Naive thymus-derived CD4-positive, alpha-beta T cell (primary cell): ENCODE measurements at regions not wholly inside any gene's neighbourhood (a gene's known extent, or its start where the extent isn't known, plus 50 kb on each side); places are given as distances from the start of the nearest gene placed in this dataset.
A peak's percentile ranks its signal among the peaks of the same experiment; 100 is the strongest.

Source experiments
- ATAC-seq: fragments of 150-1000 bp; cut with Tn5 transposase; 2 replicates; pipeline ENCODE4 v1.10.0; 2021; ENCODE audit warnings: mild to moderate bottlenecking, moderate library complexity
- CTCF ChIA-PET: fragments of 350-600 bp; sonication (Branson Sonifier 250); formaldehyde crosslinking; loops from one replicate; lab custom pipeline; 2021; ENCODE audit warnings: antibody characterized with exemption; lab: Charles Lee
- POLR2A ChIA-PET: fragments of 350-600 bp; sonication (Branson Sonifier 250); formaldehyde crosslinking; loops from one replicate; lab custom pipeline; 2021; ENCODE audit warnings: antibody characterized with exemption, inconsistent platforms; lab: Charles Lee
- DNase-seq, 9 donors: peaks; one replicate each; pipeline versions ENCODE4 v3.0.0 to v3.0.0-alpha.2; 2020 to 2022; ENCODE audit warnings: mixed read lengths in 1 of 9
- H3K27ac ChIP-seq: one replicate; pipeline ENCODE4 v1.7.0; 2013; ENCODE audit warnings: mild to moderate bottlenecking, low read depth, low read length, moderate library complexity
- H3K27me3 ChIP-seq, 2 donors: one replicate each; pipeline ENCODE4 v1.7.0; 2013; ENCODE audit warnings: low read length in 2 of 2, mild to moderate bottlenecking in 2 of 2, moderate library complexity in 2 of 2; ENCODE audit not compliant: control insufficient read depth in 2 of 2, insufficient read depth in 2 of 2
- H3K36me3 ChIP-seq, 3 experiments: 1 replicate in 2 of 3; 2 replicates in 1 of 3; pipeline ENCODE4 v1.7.0; 2013; ENCODE audit warnings: low read length in 3 of 3, mild to moderate bottlenecking in 3 of 3, moderate library complexity in 1 of 3; ENCODE audit not compliant: insufficient read depth in 3 of 3, control insufficient read depth in 2 of 3
- H3K4me1 ChIP-seq, 2 donors: one replicate each; pipeline ENCODE4 v1.7.0; 2013; ENCODE audit warnings: low read length in 2 of 2, mild to moderate bottlenecking in 2 of 2, moderate library complexity in 1 of 2; ENCODE audit not compliant: control insufficient read depth in 2 of 2, insufficient read depth in 2 of 2
- H3K4me3 ChIP-seq: 2 replicates; pipeline ENCODE4 v1.7.0; 2013; ENCODE audit warnings: mild to moderate bottlenecking, low read length
- H3K9me3 ChIP-seq, 3 experiments: 1 replicate in 2 of 3; 2 replicates in 1 of 3; pipeline ENCODE4 v1.7.0; 2013; ENCODE audit warnings: low read length in 3 of 3; ENCODE audit not compliant: control insufficient read depth in 2 of 3
- H3K27ac Mint-ChIP-seq, 9 donors: one replicate each; pipeline ENCODE4 v1.8.0; 2020 to 2022; ENCODE audit warnings: mixed read lengths in 9 of 9, mild to moderate bottlenecking in 8 of 9, moderate library complexity in 5 of 9, inconsistent platforms in 2 of 9
- H3K27me3 Mint-ChIP-seq, 5 donors: one replicate each; pipeline ENCODE4 v1.8.0; 2021 to 2022; ENCODE audit warnings: mixed read lengths in 5 of 5, mild to moderate bottlenecking in 1 of 5
- H3K36me3 Mint-ChIP-seq, 5 donors: one replicate each; pipeline ENCODE4 v1.8.0; 2020 to 2022; ENCODE audit warnings: mixed read lengths in 5 of 5, mild to moderate bottlenecking in 3 of 5, inconsistent platforms in 1 of 5
- H3K4me1 Mint-ChIP-seq, 7 donors: one replicate each; pipeline ENCODE4 v1.8.0; 2020 to 2022; ENCODE audit warnings: mixed read lengths in 7 of 7, mild to moderate bottlenecking in 3 of 7, inconsistent platforms in 1 of 7
- H3K4me3 Mint-ChIP-seq, 10 donors: one replicate each; pipeline ENCODE4 v1.8.0; 2020 to 2022; ENCODE audit warnings: mild to moderate bottlenecking in 10 of 10, mixed read lengths in 10 of 10, moderate library complexity in 6 of 10, inconsistent platforms in 2 of 10
- H3K9me3 Mint-ChIP-seq, 11 donors: one replicate each; pipeline ENCODE4 v1.8.0; 2020 to 2022; ENCODE audit warnings: mixed read lengths in 11 of 11, mild to moderate bottlenecking in 4 of 11, inconsistent platforms in 1 of 11, moderate library complexity in 1 of 11
- intact Hi-C, 2 donors: fragments of 100-400 bp; cut with micrococcal nuclease; formaldehyde crosslinking; loops; one replicate each; pipeline ENCODE4 v1.15.1; 2023

DNA sequence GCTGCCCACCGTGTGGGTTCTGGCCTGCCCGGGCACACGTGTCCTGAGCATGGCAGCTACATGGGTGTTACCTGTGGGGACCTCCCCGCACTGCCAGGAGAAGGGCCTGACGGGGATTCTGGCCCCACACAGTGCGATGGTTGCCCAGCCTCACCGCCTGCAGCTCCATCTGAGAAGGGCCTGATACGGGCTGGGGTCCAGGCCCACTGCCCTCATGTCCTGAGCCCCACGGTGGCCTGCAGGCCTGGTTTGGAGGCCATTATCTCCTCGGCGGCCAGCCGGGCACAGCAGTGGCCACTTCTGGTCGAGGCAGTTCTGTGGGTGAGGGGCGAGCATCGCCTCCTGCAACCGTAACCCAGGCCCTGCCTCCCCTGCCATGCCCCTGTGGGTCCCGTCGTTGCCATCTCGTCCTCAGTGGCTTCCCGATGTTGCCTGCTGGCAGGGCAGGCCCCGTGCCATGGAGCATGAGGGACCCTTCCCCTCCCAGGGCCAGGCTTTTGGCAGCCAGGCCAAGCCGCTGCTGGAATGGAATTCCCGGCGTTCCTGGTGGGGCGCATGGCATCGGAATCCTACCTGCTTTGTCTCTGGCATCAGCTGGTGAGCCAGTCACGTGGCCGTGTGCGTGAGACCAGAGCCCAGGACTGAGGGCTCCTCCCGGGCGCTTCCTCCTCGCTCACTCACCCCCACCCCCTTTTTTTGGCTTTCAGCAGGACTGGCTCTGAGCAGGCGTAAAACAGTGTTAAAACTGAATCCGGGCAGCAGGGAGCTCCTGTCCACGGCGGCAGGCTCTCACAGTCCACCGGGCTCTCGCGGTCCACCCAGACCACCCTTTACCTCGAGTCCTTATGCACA, 71.9 kb upstream of the PPARA start:
- Mint-ChIP-seq H3K9me3 (no peaks in the 10 kb centered on the region), H3K4me3 (no peak overlapping the region), H3K27me3 (no peaks in the 10 kb centered on the region), H3K4me1 (peaks cover 18 to 71% (median 47%) of the 10 kb centered on the region in 7 donors), H3K36me3 (peaks cover 0 to 2% (median 0%) of the 10 kb centered on the region in 5 donors), H3K27ac (no peak overlapping the region)
- ChIA-PET POLR2A (no interaction called here), CTCF (interaction anchor here (0.7 to 1.2 kb wide), 2 partner anchors 28 to 36 kb away, joined by 3 read pairs; no protein-coding TSS in a partner anchor)
- Histone ChIP-seq H3K27me3 (no peaks in the 10 kb centered on the region), H3K4me1 (peaks cover 0 to 14% of the 10 kb centered on the region in 2 donors), H3K36me3 (peaks cover 0 to 6% (median 0%) of the 10 kb centered on the region in 3 experiments), H3K4me3 (no peak overlapping the region), H3K27ac (no peak overlapping the region), H3K9me3 (no peaks in the 10 kb centered on the region)
- intact Hi-C loops = no loop called here
- ATAC-seq (no peak), DNase-seq (no peak)

DNA sequence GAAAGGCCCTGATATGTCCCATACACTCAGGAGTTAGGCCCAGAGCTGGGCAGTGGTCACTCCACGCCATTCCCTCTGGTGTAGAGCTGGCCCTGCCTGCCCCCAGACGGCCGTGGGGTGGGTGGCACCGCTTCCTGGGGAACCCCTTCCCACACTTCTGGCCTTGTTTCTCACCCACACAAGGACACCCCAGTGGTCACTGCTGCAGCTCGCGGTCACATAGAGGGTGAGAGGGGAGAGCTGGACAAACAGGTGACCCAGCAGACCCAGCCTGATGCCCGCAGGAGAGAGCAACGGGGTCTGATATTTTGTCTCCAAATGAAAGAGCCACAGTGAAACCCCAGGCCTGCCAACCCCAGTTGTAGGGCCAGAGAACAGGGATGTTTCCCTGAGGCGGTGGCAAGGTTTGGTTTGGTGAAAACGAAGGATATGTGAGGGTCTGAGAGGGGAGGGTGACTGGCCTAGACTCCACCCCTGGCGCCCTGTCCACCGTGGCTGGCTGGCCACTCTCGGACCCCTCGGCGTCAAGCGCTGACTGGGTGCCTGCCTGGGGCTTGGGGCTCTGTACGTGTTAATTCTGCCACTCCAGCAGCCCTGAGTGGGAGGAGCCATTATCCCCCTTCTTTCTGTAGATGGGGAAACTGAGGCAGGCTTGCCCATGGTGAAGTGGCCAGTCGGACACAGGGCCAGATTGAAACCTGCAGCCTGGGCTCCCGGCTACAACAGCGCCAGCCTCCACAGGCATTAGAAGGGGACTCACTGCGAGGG, 71.0 kb upstream of the PPARA start:
- peaks cover 0 to 2% (median 0%) of the 10 kb centered on the region in 5 donors for H3K36me3 Mint-ChIP-seq
- H3K36me3 ChIP-seq = peaks cover 0 to 6% (median 0%) of the 10 kb centered on the region in 3 experiments
- H3K27me3 ChIP-seq = no peaks in the 10 kb centered on the region
- no peak overlapping the region for H3K4me3 Mint-ChIP-seq
- H3K9me3 Mint-ChIP-seq = no peaks in the 10 kb centered on the region
- H3K27ac Mint-ChIP-seq = no peak overlapping the region
- DNase-seq (no peak), ATAC-seq (no peak)
- POLR2A ChIA-PET = no interaction called here
- H3K4me1 ChIP-seq = peaks cover 0 to 14% of the 10 kb centered on the region in 2 donors
- no peaks in the 10 kb centered on the region for H3K9me3 ChIP-seq
- H3K27ac ChIP-seq = no peak overlapping the region
- no peaks in the 10 kb centered on the region for H3K27me3 Mint-ChIP-seq
- H3K4me3 ChIP-seq = no peak overlapping the region
- intact Hi-C loops = no loop called here
- CTCF ChIA-PET = interaction anchor here (1.2 kb wide), 1 partner anchor 35 kb away, joined by 3 read pairs; no protein-coding TSS in a partner anchor
- H3K4me1 Mint-ChIP-seq = peaks cover 14 to 67% (median 45%) of the 10 kb centered on the region in 7 donors

DNA sequence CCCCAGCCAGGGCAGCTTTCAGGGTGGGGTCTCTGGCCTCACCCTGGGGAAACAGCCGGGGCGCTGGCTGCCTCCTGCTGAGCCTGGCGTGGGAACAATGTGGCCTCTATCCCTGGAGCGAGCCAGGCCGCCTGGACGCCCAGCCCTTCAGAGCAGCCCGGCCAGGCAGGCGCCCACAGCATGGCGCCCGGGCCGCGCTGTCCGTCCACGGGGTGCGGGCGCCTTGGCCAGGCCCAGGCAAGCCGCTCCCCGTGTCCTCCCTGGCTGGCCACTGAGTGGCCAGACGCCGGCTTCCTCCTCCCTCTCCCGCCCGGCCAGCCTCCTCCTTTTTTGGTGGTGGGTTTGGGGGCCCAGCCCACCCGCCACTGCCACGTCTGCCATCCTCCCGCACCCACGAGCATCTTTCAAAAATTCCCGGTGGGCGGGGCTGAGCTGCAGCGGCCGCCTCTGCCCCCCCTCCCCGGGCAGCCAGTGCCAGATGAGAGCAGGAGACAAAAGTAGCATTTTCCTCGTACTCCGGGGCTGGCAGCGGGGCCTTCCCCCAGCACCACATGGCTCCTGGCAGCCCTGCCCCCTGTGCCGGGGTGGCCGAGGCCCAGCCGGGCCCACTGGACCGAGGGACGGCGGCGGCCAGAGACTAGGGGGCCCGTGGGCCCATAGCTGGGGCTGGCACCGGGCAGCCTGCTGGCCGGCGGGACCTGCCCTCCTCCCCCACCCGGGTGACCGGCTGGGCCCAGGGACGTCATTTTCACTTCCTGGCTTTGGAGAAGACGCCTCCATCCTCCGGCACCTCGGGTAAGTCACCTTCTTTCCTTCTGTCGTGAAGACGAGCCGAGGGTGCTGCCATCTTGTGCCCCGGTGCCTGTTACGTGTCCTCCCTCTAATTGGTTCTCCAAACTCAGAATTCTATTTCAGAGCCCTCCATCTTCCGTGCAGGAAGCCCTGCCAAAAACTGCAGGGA, 70.2 kb upstream of the PPARA start:
- Mint-ChIP-seq H3K27ac (no peak overlapping the region), H3K4me1 (peaks cover 8 to 58% (median 39%) of the 10 kb centered on the region in 7 donors), H3K4me3 (peak overlapping the region in 1 of 10 donors; percentile 16), H3K27me3 (no peaks in the 10 kb centered on the region), H3K36me3 (peaks cover 0 to 2% (median 0%) of the 10 kb centered on the region in 5 donors), H3K9me3 (no peaks in the 10 kb centered on the region)
- H3K27ac ChIP-seq = no peak overlapping the region
- DNase-seq = no peak
- intact Hi-C loops = no loop called here
- CTCF ChIA-PET = no interaction called here
- POLR2A ChIA-PET = no interaction called here
- H3K27me3 ChIP-seq = no peaks in the 10 kb centered on the region
- H3K4me1 ChIP-seq = peaks cover 0 to 7% of the 10 kb centered on the region in 2 donors
- H3K36me3 ChIP-seq = peaks cover 0 to 6% (median 0%) of the 10 kb centered on the region in 3 experiments
- no peak for ATAC-seq
- no peaks in the 10 kb centered on the region for H3K9me3 ChIP-seq
- no peak overlapping the region for H3K4me3 ChIP-seq

DNA sequence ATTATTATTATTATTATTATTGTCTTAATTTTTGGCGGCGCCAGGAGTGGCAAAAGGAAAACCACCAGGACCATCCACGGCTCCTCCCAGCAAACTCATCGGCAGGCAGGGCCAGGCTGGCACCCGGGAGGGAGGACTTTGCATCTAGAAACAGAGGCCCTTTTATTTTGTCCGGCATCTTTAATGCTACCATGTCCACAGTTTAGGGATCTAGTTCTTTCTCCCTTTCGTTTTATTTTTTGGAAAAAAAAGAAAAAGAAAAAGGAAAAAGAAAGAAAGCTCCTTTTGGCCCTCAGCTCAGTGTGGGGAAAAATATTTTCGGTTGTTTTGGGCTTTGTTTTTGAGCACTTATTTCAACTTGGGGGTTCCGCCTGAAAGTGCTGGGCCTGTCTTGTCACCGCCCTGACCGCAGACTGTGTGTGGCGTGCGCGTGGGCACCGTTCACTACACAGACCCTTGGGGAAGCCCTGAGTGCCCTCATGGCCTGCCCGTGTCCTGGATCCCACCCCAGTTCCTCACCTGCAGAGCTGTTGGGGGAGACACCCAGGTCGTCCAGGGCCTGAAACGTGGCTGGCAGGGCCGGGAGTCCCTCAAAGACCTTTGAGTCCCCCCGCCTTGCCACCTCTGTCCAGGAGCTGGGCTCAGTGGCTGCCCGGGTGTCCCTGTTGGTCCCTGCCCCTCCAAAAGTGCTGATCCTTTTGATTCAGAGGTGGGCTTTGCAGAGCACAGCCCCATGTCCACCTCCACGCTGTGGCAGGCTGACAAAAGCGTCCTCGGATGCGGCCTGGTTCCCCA, 69.1 kb upstream of the PPARA start:
- H3K4me3 ChIP-seq = no peak overlapping the region
- no peak overlapping the region for H3K27ac ChIP-seq
- Mint-ChIP-seq H3K27ac (peak overlapping the region in 1 of 9 donors; percentile 36), H3K36me3 (no peaks in the 10 kb centered on the region), H3K9me3 (no peaks in the 10 kb centered on the region), H3K27me3 (no peaks in the 10 kb centered on the region), H3K4me3 (no peak overlapping the region), H3K4me1 (peaks cover under 1 to 47% (median 28%) of the 10 kb centered on the region in 7 donors)
- peaks cover 0 to 3% (median 0%) of the 10 kb centered on the region in 3 experiments for H3K36me3 ChIP-seq
- ATAC-seq (no peak), DNase-seq (no peak)
- H3K27me3 ChIP-seq = no peaks in the 10 kb centered on the region
- intact Hi-C loops = no loop called here
- no peaks in the 10 kb centered on the region for H3K4me1 ChIP-seq
- CTCF ChIA-PET = no interaction called here
- POLR2A ChIA-PET = interaction anchor here (0.7 kb wide), 1 partner anchor 15 kb away, joined by 3 read pairs; no protein-coding TSS in a partner anchor
- H3K9me3 ChIP-seq = no peaks in the 10 kb centered on the region

DNA sequence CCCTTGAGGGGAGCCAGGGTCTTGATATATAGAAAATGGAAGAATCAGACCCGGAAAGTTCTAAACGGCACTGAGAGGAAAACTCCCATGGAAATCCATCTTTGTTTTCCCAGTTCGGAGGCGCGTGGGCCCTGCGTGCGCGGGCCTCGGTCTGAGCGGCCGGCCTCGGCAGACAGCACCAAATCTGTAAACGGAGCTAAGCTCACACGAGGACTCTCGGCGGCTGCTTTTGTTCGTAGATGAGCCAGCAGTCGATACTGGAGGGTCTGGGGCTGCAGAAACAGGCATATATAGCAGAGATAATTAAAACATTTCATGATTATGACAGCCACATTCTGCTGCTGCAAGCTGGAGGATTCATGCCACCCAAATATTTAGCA, 68.5 kb upstream of the PPARA start:
- Histone ChIP-seq H3K36me3 (peaks cover 0 to 4% (median 0%) of the 10 kb centered on the region in 3 experiments), H3K4me3 (no peak overlapping the region), H3K4me1 (no peaks in the 10 kb centered on the region), H3K9me3 (no peaks in the 10 kb centered on the region), H3K27ac (no peak overlapping the region), H3K27me3 (no peaks in the 10 kb centered on the region)
- H3K4me3 Mint-ChIP-seq = no peak overlapping the region
- H3K36me3 Mint-ChIP-seq = no peaks in the 10 kb centered on the region
- no peak for DNase-seq
- H3K27ac Mint-ChIP-seq = peak overlapping the region in 2 of 9 donors; percentile 36 to 46
- H3K27me3 Mint-ChIP-seq = no peaks in the 10 kb centered on the region
- intact Hi-C loops = no loop called here
- no peaks in the 10 kb centered on the region for H3K9me3 Mint-ChIP-seq
- CTCF ChIA-PET = no interaction called here
- POLR2A ChIA-PET = interaction anchor here (0.7 kb wide), 1 partner anchor 15 kb away, joined by 3 read pairs; no protein-coding TSS in a partner anchor
- H3K4me1 Mint-ChIP-seq = peaks cover 0 to 43% (median 25%) of the 10 kb centered on the region in 7 donors
- no peak for ATAC-seq
